Epithelial cell of proximal tubule (primary cell): ENCODE measurements at regions not wholly inside any gene's neighbourhood (a gene's known extent, or its start where the extent isn't known, plus 50 kb on each side); places are given as distances from the start of the nearest gene placed in this dataset.

Experiments
- DNase-seq: peaks from one replicate; pipeline ENCODE4 v3.0.0-alpha.2; 2011; ENCODE audit warnings: low read depth
- H3K4me3 ChIP-seq: 2 replicates; pipeline ENCODE4 v1.5.1; 2011; ENCODE audit warnings: low read depth, mild to moderate bottlenecking, low read length
- CTCF ChIP-seq: conservative IDR thresholded peaks from 2 replicates; pipeline ENCODE4 v1.5.1; 2012; ENCODE audit warnings: low read depth, mild to moderate bottlenecking, low read length

GRCh38 chrX:40326186-40326965, 228.6 kb upstream of the BCOR start:
- no peak for DNase-seq
- TF ChIP-seq CTCF = no peak
- no peak overlapping the region for H3K4me3 ChIP-seq

GRCh38 chrX:40325161-40325560, 227.4 kb upstream of the BCOR start:
- TF ChIP-seq CTCF = no peak
- H3K4me3 ChIP-seq = no peak overlapping the region
- DNase-seq = no peak

- TF ChIP-seq CTCF = no peak
Observed at GRCh38 chrX:40323977-40324376, 226.2 kb upstream of the BCOR start.

GRCh38 chrX:40320819-40321218, 223.1 kb upstream of the BCOR start:
- no peak overlapping the region for H3K4me3 ChIP-seq
- no peak for DNase-seq
- no peak for TF ChIP-seq CTCF

More at GRCh38 chrX:40323977-40324376, 226.2 kb upstream of the BCOR start:
- H3K4me3 ChIP-seq = no peak overlapping the region
- DNase-seq = no peak

GRCh38 chrX:40318801-40319200, 221.0 kb upstream of the BCOR start:
- TF ChIP-seq CTCF = no peak
- DNase-seq = no peak

GRCh38 chrX:40318076-40318475, 220.3 kb upstream of the BCOR start:
- no peak for TF ChIP-seq CTCF
- no peak overlapping the region for H3K4me3 ChIP-seq
- no peak for DNase-seq

More at GRCh38 chrX:40318801-40319200, 221.0 kb upstream of the BCOR start:
- H3K4me3 ChIP-seq = no peak overlapping the region

GRCh38 chrX:40316502-40316901, 218.7 kb upstream of the BCOR start:
- DNase-seq = no peak
- no peak for TF ChIP-seq CTCF

More at GRCh38 chrX:40316502-40316901, 218.7 kb upstream of the BCOR start:
- no peak overlapping the region for H3K4me3 ChIP-seq
